Lower leg skin (tissue), 3 donors: ENCODE measurements at regions not wholly inside any gene's neighbourhood (a gene's known extent, or its start where the extent isn't known, plus 50 kb on each side); places are given as distances from the start of the nearest gene placed in this dataset.

ENCODE experiments used
- POLR2A ChIP-seq, 2 donors: fragments of 450-650 bp; IDR thresholded peaks; one replicate each; pipeline ENCODE4 v1.6.1; 2016 to 2017; ENCODE audit warnings: antibody characterized with exemption in 2 of 2, mild to moderate bottlenecking in 1 of 2, moderate library complexity in 1 of 2
- TF ChIP-seq, protein P1 (sequence below), 3 donors: fragments of 450-650 bp; IDR thresholded peaks; one replicate each; pipeline ENCODE4 v1.5.1; 2016; ENCODE audit warnings: antibody characterized with exemption in 3 of 3, mild to moderate bottlenecking in 3 of 3, moderate library complexity in 2 of 3

DNA sequence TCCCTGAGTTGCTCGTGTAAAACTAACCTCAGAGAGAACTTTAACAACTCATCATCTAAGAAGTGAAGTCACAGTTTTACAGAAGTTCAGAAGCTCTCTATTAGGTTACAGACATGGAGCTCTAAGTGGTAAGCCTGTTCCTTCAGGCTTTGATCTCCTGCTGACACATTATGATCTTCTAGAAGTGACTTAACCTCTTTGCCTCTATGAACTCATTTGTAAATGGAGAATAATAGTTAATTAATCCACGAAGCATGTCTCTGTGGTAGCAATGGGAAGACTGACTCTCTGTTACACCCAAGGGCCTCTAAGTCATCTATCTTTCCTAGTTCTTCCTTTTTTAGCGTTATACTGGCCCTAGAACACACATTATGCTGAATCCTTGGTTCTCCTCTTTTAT lies 157.9 kb upstream of the NRIP1 start:
- TF ChIP-seq, protein P1, sequence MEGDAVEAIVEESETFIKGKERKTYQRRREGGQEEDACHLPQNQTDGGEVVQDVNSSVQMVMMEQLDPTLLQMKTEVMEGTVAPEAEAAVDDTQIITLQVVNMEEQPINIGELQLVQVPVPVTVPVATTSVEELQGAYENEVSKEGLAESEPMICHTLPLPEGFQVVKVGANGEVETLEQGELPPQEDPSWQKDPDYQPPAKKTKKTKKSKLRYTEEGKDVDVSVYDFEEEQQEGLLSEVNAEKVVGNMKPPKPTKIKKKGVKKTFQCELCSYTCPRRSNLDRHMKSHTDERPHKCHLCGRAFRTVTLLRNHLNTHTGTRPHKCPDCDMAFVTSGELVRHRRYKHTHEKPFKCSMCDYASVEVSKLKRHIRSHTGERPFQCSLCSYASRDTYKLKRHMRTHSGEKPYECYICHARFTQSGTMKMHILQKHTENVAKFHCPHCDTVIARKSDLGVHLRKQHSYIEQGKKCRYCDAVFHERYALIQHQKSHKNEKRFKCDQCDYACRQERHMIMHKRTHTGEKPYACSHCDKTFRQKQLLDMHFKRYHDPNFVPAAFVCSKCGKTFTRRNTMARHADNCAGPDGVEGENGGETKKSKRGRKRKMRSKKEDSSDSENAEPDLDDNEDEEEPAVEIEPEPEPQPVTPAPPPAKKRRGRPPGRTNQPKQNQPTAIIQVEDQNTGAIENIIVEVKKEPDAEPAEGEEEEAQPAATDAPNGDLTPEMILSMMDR (IDR thresholded peaks at IDR 0.05) = no peak
- no peak for TF ChIP-seq POLR2A (IDR thresholded peaks at IDR 0.05)
